ENCODE measurements at regions not wholly inside any gene's neighbourhood (a gene's known extent, or its start where the extent isn't known, plus 50 kb on each side); places are given as distances from the start of the nearest gene placed in this dataset.

DNA sequence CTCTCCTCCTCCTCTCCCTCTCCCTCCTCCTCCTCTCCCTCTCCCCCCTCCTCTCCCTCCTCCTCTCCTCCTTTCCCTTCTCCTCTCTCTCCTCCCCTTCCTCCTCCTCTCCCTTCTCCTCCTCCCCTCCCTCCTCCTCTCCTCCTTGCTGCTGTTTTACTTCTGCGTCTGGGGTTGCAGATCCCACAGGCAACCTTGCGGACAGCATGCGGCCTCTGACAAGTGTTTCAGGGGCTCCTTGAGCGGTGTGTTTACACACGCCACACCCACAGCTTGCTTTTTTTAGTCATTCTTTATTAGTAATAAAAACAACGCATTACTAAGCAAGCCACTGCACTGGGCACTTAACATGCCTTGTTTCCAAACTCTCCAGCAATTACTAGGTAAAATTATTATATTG lies 81.9 kb downstream of the TFAP2C start:
- DNase-seq (ENCODE audit: low read depth, low spot score) (peak; percentile 4), ATAC-seq (no peak)
- Histone ChIP-seq H3K36me3 (ENCODE audit: control insufficient read depth, insufficient read depth, low read length) (no peaks in the 10 kb centered on the region), H3K9me3 (ENCODE audit: control insufficient read depth, insufficient read depth, low read depth, low read length) (no peaks in the 10 kb centered on the region), H3K4me3 (ENCODE audit: low read depth in 2 of 2, low read length in 2 of 2) (no peak overlapping the region), H3K27ac (ENCODE audit: low read length) (no peak overlapping the region), H3K4me1 (ENCODE audit: control insufficient read depth, insufficient read depth, low read length) (no peaks in the 10 kb centered on the region), H3K27me3 (ENCODE audit: control insufficient read depth, insufficient read depth, low read length) (no peaks in the 10 kb centered on the region)
- intact Hi-C loops (cut with micrococcal nuclease; ENCODE audit: unreplicated experiment) (no loop called here), in situ Hi-C loops (cut with HindIII; ENCODE audit: low pct_unique_long_range_greater_than_20kb, low sequenced_read_pairs) (no loop called here)
- no peak for TF ChIP-seq TCF7L2 (IDR thresholded peaks at IDR 0.05; ENCODE audit: low read depth, low read length)
- TF ChIP-seq, protein P1, sequence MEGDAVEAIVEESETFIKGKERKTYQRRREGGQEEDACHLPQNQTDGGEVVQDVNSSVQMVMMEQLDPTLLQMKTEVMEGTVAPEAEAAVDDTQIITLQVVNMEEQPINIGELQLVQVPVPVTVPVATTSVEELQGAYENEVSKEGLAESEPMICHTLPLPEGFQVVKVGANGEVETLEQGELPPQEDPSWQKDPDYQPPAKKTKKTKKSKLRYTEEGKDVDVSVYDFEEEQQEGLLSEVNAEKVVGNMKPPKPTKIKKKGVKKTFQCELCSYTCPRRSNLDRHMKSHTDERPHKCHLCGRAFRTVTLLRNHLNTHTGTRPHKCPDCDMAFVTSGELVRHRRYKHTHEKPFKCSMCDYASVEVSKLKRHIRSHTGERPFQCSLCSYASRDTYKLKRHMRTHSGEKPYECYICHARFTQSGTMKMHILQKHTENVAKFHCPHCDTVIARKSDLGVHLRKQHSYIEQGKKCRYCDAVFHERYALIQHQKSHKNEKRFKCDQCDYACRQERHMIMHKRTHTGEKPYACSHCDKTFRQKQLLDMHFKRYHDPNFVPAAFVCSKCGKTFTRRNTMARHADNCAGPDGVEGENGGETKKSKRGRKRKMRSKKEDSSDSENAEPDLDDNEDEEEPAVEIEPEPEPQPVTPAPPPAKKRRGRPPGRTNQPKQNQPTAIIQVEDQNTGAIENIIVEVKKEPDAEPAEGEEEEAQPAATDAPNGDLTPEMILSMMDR (IDR thresholded peaks at IDR 0.05), result no peak
- TF ChIP-seq, protein P2, sequence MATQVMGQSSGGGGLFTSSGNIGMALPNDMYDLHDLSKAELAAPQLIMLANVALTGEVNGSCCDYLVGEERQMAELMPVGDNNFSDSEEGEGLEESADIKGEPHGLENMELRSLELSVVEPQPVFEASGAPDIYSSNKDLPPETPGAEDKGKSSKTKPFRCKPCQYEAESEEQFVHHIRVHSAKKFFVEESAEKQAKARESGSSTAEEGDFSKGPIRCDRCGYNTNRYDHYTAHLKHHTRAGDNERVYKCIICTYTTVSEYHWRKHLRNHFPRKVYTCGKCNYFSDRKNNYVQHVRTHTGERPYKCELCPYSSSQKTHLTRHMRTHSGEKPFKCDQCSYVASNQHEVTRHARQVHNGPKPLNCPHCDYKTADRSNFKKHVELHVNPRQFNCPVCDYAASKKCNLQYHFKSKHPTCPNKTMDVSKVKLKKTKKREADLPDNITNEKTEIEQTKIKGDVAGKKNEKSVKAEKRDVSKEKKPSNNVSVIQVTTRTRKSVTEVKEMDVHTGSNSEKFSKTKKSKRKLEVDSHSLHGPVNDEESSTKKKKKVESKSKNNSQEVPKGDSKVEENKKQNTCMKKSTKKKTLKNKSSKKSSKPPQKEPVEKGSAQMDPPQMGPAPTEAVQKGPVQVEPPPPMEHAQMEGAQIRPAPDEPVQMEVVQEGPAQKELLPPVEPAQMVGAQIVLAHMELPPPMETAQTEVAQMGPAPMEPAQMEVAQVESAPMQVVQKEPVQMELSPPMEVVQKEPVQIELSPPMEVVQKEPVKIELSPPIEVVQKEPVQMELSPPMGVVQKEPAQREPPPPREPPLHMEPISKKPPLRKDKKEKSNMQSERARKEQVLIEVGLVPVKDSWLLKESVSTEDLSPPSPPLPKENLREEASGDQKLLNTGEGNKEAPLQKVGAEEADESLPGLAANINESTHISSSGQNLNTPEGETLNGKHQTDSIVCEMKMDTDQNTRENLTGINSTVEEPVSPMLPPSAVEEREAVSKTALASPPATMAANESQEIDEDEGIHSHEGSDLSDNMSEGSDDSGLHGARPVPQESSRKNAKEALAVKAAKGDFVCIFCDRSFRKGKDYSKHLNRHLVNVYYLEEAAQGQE (IDR thresholded peaks at IDR 0.05; ENCODE audit: insufficient read depth in 1 of 2, low read depth in 2 of 2, low read length in 1 of 2), result no peak
- POLR2A ChIA-PET, result no interaction called here
- CTCF ChIA-PET, result interaction anchor here (0.5 kb wide), 1 partner anchor 12 kb away, joined by 3 read pairs; no protein-coding TSS in a partner anchor
- no TSS peak for BruUV-seq (replicated peaks)

DNA sequence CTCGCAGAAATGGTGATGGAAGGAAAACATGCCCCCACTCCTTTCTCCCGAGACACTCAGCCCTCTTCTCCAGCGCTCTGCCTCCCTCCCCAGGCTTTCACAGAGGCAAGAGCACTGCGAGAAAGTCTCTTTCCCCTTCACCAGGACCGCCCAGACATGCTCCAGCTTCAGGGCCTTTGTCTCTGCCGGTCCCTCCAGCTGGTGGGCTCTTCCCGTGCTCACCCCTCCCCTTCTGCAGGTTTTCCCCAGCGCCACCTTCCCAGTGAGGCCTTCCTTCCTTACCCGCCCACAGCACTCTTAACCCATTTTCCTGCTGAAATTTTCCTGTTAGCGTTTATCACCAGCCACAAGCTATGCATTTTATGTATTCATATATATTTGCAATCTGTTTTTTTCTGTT lies 86.2 kb downstream of the TFAP2C start:
- Histone ChIP-seq H3K4me3 (ENCODE audit: low read depth in 2 of 2, low read length in 2 of 2) (no peak overlapping the region), H3K9me3 (ENCODE audit: control insufficient read depth, insufficient read depth, low read depth, low read length) (no peaks in the 10 kb centered on the region), H3K27me3 (ENCODE audit: control insufficient read depth, insufficient read depth, low read length) (no peaks in the 10 kb centered on the region), H3K36me3 (ENCODE audit: control insufficient read depth, insufficient read depth, low read length) (no peaks in the 10 kb centered on the region), H3K4me1 (ENCODE audit: control insufficient read depth, insufficient read depth, low read length) (no peaks in the 10 kb centered on the region), H3K27ac (ENCODE audit: low read length) (no peak overlapping the region)
- in situ Hi-C loops (cut with HindIII; ENCODE audit: low pct_unique_long_range_greater_than_20kb, low sequenced_read_pairs), result no loop called here
- intact Hi-C loops (cut with micrococcal nuclease; ENCODE audit: unreplicated experiment), result no loop called here
- DNase-seq (ENCODE audit: low read depth, low spot score), result no peak
- TF ChIP-seq, protein P2 (IDR thresholded peaks at IDR 0.05; ENCODE audit: insufficient read depth in 1 of 2, low read depth in 2 of 2, low read length in 1 of 2), result no peak
- TF ChIP-seq SIN3A (IDR thresholded peaks at IDR 0.05; ENCODE audit: borderline replicate concordance, insufficient read depth, low read depth, low read length) (no peak), POLR2AphosphoS5 (IDR thresholded peaks at IDR 0.05; ENCODE audit: low read depth, low read length) (no peak), TCF7L2 (IDR thresholded peaks at IDR 0.05; ENCODE audit: low read depth, low read length) (no peak)
- TF ChIP-seq, protein P1 (IDR thresholded peaks at IDR 0.05), result no peak
- ChIA-PET POLR2A (no interaction called here), CTCF (no interaction called here)
- no TSS peak for BruUV-seq (replicated peaks)
- ATAC-seq, result no peak
